ENCODE measurements at regions not wholly inside any gene's neighbourhood (a gene's known extent, or its start where the extent isn't known, plus 50 kb on each side); places are given as distances from the start of the nearest gene placed in this dataset.
"Not testable (repeated sequence)": the region's sequence is repeated elsewhere in the genome, so short reads cannot be mapped to it uniquely, and the experiment has no call there.

DNA sequence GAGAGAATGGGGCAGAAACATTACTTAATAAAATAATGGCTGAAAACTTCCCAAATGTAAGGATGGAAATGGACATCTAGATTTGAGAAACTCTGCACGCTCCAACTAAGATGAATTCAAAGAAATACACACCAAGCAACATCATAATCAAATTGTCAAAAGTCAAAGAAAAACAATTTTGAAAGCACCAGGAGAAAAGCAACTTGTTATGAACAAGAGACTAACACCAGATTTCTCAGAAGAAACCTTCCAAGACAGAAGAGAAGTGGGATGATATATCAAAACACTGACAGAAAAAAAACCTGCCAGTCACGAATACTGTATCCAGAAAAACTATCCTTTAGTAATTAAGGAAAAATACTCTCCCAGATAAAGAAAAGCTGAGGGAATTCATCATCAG lies 208.6 kb upstream of the SAMSN1 start:
- DNase-seq (ENCODE audit: low spot score) = no peak

DNA sequence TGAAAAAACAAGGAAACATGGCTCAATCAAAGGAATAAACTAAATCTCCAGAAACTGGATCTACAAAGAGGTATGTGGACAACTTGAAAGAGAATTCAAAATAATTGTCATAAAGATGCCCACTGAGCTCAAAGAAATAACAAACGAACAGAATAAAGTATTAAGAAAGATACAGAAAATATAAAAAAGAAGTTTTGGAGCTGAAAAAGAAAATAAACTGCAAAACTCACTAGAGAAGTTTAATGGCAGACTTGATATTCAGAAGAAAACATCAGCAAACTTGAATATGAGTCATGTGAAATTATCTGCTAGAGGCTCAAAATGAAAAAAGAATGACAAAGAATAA lies 208.1 kb upstream of the SAMSN1 start:
- no peak for DNase-seq (ENCODE audit: low spot score)

DNA sequence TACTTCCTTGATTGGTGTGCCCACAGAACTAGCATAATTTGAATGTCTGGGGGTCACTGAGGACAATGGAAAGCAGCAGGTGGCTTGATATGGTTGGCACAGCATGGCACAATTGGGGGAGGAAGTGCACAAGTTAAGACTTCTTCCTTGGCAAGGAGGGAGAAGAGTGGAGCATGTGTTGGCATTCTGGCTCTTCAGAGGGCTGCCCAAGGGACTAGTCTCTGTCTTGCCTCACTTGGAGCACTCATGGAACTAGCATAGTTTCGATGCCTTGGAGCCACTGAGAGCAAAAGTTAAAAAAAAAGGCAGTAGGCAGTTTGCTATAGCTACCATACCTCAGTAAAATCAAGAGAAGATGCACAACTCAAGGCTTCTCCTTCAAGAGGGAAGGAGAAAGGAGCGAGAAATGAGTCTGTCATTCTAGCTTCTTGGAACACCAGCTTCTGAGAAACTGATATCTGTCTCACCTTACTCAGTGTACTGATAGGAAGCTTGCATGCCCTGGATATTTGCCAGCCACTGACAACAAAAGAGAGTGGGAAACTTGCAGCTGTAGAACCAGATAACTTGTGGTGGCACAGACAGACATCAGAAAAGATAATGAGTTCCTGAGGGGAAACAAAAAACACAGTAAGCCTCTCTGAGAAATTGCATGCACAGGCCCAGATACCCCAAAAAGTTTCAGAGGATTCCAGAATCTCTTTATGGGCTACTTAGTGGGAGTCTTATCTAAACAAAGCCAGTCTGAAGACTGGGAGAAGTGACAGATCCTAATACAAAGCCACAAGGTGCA lies 207.5 kb upstream of the SAMSN1 start:
- DNase-seq (ENCODE audit: low spot score) = no peak

DNA sequence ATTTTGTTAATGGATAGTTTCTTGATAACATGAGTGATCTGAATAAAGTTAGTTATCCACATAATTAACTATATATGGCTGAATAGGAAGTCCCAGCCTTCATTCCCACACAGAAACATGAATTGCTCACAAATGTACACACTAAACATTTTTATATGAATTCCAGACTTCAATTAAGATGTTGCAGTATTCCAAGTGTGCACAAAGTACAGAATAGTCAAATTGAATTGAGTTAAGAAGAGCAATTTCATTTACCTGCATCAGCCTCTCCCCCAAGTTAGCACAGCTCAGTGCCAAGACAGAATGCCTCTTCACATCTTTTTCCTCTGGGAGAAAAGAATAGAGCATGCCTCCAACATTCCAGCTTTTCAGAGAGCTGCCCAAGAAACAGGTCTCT lies 207.0 kb upstream of the SAMSN1 start:
- DNase-seq (ENCODE audit: low spot score) = no peak

DNA sequence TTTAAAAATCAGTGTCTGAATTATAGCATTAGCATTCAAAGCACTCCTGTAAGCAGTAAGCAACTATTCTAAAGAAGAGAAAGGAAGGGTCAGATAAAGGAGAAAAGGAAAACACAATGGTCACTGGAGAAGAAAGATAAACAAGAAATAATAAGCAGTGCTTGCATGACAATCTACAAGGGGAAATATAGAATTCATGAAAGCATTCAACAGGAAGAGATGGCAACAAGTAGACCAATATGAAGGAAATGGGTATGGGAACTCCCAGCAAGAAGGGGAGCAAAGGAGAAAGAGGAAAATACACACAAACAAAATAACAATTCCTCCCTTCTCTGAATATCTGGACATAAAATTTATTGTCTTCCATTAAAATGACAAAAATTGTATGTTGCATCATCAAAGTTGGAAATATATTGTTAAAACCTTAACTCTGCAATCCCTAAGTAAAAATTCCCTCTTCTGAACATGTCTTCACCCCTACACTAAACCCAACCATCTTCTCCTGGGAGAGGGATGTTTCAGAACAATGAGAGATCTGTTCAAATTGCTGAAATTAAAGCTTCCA lies 206.3 kb upstream of the SAMSN1 start:
- no peak for DNase-seq (ENCODE audit: low spot score)

DNA sequence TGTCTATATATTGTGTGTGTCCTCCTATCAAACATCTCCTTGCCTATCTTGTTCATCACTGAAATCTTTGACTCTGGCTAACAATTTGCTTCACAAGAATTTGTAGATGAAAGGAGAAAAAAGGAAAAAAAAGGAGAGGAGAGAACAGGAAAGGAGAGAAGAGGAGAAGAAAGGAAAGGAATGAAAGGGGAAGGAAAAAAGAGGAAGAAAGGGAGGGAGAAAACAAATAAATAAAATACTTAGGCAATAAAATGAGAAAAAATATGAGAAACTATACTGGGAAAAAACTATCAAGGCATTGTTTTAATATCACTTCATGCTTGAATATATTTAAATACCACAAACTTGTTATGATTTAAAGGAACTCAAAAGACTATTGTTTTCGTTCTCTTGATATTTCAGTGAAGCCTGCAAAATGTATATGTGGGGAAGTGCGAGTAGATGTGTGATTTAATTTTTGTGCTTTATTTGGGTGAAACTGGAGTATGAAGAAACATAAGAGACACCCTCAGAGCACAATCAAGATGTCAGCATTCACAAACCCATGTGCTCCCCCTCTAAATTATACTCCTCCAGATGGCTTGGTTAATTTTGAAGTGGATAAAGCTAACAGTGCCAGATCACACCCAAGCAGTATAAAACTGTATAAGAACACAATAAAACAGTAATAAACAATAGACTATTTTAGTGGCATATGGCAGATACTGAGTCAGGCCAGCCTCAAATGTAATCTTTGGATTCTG lies 205.7 kb upstream of the SAMSN1 start:
- DNase-seq (ENCODE audit: low spot score) = no peak

DNA sequence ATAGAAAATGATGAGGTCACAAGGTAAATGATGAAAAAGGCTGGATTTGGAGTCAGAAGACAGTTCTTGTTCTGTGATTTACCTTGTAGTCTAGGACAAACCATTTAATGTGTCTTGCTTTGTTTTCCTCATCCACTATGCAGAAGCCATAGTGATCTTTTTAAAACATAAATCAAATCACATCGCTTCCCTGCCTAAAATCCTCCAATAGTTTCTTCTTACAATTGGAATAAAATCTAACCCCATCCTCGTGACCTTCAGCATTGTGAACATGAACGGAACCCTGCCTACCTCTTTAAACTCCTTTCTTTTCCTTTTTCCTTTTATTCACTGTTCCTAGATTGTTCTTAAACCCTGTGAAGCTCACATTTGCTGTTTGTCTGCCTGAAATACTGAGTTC lies 204.9 kb upstream of the SAMSN1 start:
- DNase-seq (ENCODE audit: low spot score) = no peak

DNA sequence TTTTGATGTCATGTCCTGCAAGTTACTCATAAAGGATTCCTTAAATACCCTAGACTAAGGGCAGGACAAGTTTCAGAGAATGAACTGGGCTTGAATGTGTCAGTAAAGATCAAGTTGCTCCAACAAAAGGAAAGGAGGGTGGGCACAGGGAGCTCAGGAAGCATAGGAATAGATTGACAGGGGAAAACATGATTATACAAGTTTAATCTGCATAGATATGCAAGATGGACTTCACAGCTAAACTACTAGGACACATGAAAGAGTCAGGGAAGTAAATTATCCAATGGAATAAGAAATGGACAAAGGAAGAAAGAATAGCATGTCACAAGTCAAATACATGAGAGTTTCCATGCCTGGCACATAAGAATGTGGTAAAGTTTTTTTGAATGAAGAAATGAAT lies 203.9 kb upstream of the SAMSN1 start:
- no peak for DNase-seq (ENCODE audit: low spot score)

DNA sequence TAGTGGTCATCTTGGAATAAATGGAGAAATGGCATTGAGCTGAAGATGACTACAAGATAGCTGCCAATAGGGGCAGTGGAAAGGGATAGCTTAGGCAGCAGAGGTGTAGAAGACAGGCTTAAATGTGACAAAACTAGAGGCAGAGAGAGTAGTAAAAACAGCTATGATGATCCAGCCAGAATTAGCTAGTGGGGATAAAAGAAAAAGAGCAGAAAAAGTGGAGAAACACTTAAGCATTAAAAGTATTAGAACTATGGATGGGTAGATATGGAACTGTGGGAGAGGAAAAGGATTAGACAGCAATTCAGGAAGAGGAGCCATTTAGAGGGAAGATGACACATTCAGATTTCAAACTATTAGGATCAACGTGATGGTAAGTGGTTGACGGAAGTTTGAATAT lies 202.5 kb upstream of the SAMSN1 start:
- DNase-seq (ENCODE audit: low spot score) = no peak

DNA sequence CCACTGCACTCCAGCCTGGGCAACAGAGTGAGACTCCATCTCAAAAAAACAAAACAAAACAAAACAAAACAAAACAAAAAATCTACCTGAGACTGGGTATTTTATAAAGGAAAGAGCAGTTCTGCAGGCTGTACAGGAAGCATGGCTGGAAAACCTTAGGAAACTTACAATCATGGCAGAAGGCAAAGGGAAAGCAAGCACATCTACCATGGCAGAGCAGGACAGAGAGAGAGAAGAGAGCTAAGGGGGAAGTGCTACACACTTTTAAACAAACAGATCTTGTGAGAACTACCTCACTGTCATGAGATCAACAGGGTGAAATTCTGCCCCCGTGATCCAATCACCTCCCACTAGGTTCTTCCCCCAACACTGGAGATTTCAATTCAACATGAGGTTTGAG lies 198.3 kb upstream of the SAMSN1 start:
- DNase-seq (ENCODE audit: low spot score) = no peak

DNA sequence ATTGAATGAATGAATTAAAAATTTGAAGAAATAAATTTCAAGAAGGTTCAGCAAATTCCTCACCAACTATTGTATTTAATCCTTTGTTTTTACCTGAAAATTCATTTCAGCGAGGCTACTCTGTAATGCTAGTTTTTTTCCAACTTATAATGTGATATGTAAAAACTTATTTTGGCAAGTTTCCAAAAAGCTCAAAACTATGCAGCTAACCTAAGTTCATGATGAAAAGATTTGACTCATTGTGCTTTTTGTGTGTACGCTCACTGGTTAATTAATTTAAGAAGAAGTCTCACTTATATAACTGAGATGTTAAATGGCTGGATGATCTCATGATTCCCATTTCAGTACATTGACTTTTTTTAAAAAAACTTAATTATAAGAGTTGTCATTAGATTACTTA lies 196.0 kb upstream of the SAMSN1 start:
- no peak for DNase-seq (ENCODE audit: low spot score)

DNA sequence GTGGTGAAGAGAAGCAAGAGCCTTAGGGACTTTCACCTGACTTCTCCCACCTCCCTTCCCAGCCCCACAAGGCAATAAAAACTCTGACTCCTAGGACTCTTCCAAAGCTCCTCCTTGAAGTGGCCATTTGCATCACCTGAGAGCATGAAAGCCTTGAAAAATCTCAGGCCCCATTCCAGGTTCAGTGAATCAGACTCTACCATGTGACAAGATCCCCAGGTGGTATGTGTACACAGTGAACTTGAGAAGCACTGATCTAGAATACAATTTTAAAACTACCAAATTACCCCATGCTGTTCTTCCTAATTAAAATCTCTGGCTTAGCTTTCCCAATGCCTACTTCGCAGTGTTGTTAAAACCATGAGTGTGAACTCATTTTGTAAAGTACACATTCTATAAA lies 195.1 kb upstream of the SAMSN1 start:
- no peak for DNase-seq (ENCODE audit: low spot score)

DNA sequence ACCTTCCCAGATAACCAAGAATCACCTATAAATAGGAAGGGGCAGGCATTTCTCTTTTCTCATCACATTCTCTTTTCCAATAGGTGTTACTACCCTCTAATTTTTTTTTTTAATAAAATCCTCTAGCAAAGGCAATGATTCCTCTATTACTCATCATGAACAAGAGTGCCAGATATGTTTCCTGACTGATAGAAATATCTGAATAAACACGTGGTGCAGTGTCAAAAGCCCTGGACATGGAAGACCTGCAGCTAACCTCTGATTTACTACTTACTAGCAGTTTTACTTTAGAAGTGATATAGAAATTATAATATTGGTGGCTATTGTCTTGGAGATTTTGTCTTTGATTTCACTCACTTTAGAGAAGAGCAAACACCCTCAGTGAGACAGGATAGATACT lies 194.6 kb upstream of the SAMSN1 start:
- no peak for DNase-seq (ENCODE audit: low spot score)

DNA sequence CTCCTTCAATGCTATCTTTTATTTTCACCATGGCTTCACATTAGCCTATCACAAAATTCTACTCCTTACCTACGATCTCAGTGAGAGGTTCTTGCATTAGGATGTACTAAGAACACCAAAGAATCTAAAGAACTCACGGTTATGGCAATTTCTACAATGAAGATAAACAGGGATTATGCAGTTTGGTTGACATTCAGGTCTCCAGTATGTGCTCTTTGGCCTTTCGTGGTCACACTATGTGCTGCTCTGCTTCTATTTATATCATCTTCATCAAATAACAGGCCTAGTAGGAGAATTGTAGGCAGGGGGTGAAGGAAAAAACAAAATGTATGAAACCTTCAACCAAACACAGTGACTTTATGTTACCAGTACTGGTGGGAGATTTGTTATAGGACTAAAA lies 194.0 kb upstream of the SAMSN1 start:
- DNase-seq (ENCODE audit: low spot score) = no peak

DNA sequence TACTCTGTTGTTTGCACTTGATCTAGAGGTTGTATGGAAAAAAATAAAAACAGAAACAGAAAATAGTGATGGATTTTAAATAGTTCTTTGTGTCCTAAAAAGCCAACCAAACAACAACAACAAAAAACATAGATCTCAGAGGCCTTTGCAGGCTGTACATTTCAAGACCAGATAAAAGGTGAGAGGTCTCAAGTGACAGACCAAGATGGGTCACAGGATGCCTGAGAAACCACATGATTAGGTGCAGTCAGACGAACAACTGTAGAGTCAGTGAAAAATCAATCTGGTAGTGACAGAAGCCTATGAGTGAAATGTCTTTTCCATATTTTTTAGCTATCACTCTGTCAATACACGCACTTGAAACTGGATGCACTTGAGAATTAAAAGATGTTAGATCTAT lies 193.5 kb upstream of the SAMSN1 start:
- DNase-seq (ENCODE audit: low spot score) = no peak

DNA sequence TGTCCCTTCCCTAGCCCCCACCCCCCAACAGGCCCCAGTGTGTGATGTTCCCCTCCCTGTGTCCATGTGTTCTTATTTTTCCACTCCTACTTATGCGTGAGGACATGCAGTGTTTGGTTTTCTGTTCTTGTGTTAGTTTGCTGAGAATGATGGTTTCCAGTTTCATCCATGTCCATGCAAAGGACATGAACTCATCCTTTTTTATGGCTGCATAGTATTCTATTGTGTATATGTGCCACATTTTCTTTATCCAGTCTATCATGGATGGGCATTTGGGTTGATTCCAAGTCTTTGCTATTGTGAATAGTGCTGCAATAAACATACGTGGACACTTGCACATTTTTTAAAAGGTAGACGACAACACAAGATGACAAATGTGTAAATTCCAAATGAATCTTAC lies 192.5 kb upstream of the SAMSN1 start:
- DNase-seq (ENCODE audit: low spot score) = not testable (repeated sequence)

DNA sequence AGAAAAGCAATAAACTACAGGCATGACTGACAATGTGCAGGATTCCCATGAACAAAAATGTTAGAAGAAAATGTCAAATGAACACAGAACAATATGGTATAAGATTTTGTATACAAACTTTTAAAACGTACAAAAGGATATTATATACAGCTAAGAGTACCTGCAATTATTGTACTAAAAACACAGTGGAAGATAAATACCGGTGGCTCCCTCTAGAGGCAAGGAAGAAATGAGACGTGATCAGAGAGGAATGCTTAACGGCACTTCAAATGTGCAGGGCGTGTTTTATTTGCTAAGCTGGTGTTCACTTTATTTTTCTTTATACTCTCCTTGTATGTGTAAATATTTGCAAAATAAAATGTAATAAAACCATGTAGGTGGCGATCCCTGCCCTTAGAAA lies 191.8 kb upstream of the SAMSN1 start:
- DNase-seq (ENCODE audit: low spot score) = peak; percentile 49

DNA sequence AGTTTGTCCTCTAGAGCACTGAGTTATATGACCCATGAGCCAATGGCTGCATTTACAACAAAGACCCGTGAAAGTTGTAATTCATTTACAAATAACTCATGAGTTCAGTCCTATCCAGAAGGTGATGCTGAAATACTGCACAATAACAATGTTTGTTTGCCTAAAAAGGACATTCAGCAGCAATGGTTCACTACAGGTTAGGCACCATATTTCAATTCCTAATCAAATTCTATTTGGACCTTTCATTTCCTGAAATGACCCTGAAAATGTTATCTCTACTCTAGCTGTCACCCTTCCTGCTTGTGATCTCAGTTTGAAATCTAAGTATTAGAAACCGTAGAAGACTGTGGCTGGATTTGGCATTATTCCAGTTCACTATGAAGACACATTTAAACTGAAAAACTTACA lies 191.2 kb upstream of the SAMSN1 start:
- DNase-seq (ENCODE audit: low spot score) = no peak

DNA sequence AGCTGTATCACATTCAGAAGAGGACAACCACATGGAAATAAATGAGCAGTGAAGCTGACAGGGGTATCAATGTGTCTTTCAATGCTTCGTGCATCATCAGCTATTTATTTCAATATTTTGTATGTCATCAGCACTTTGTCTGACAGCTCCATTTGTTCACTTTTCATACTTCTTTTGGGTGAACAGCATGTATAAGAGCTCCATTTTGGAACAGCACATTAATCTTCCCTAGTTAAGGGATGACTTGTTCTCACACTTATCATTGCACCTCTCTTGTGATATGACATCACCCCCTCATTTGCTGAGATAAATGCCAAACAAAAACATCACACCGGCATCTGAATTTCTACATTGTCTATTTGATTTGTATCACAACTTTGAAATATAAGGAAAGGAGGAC lies 190.6 kb upstream of the SAMSN1 start:
- no peak for DNase-seq (ENCODE audit: low spot score)

DNA sequence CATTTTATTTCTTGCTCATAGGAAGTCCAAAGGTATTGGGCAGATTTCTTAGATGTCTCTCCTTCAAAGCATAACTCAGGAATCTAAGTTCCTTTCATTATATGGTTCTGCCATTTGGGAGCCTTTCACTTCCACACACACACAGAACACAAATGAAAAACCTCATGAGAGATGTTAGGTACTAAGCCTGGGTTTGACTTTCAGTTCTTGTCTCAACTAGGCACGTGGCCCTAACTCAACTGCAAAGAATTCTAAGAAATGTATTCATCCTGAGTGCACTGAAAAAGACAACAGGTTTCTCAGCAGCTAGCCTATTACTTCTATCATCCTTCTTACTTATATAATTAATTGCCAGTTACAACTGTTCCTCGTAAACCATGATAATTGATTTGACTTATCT lies 190.0 kb upstream of the SAMSN1 start:
- no peak for DNase-seq (ENCODE audit: low spot score)

DNA sequence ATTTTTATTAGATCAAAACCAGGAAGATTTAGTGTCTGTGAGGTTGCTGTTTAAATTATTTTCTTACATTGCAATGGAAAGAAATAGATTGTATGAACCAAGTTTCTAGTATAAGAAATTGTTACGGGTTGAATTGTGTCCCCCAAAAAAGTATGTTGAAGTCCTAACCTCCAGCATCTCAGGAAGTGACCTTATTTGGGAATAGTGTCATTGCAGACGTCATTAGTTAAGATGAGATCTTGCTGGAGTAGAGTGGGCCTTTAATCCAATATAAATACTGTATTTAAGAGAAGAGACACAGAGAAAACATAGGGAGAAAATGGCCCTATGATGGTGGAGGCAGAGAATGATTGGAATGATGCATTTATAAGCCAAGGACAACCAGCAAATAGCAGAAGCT lies 188.7 kb upstream of the SAMSN1 start:
- DNase-seq (ENCODE audit: low spot score) = no peak

DNA sequence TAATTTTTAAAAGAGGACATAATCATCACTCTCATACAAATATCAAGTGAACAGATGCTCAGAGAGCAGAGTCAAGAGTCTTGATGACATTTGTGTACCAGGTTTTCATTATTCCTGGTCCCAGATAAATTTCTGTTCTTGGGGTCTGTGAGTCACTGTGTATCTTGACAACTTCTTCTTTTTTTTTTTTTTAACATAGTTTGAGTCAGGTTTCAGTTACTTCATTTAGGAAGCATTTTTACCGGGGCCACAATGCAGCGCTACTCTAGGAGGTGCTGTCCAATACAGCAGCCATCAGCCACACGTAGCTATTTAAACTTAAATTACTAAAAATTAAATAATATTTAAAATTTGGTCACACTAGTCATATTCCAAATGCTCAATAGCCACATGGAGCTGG lies 188.1 kb upstream of the SAMSN1 start:
- DNase-seq (ENCODE audit: low spot score) = no peak

DNA sequence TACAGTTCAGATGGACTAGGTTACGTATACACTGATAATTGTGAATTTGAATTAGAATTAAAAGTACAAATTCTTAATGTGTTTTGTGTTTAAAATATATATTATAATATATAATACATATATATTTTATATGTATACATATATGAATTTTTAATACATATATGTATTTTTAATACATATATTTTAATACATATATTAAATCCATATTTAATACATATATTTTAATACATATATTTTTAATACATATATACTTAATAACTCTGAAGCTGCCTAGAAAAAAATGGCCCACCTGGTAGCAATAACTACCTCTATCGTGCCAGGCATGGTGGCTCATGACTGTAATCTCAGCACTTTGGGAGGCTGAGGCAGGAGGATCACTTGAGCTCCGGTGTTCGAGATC lies 179.1 kb upstream of the SAMSN1 start:
- no peak for DNase-seq (ENCODE audit: low spot score)
